Gastrocnemius medialis (tissue), 4 donors: ENCODE measurements at regions not wholly inside any gene's neighbourhood (a gene's known extent, or its start where the extent isn't known, plus 50 kb on each side); places are given as distances from the start of the nearest gene placed in this dataset.

Source experiments
- ATAC-seq, 2 donors: fragments of 150-250 bp; one replicate each; pipeline ENCODE4 v1.9.1; 2016
- DNase-seq, 2 donors: peaks; one replicate each; pipeline ENCODE4 v3.0.0-alpha.2; 2019
- H3K27ac ChIP-seq, 4 donors: fragments of 200-600 bp; sonication (generic); 1 replicate in 1 of 4; 2 replicates in 3 of 4; pipeline ENCODE4 v1.5.1; 2016 to 2018; ENCODE audit warnings: mild to moderate bottlenecking in 2 of 4, moderate library complexity in 1 of 4
- H3K27me3 ChIP-seq, 3 donors: fragments of 200-600 bp; sonication (generic) in 2 of 3; 1 replicate in 1 of 3; 2 replicates in 2 of 3; pipeline versions ENCODE4 v1.5.1 to v1.6.0; 2016 to 2019; ENCODE audit warnings: mild to moderate bottlenecking in 1 of 3, moderate library complexity in 1 of 3
- H3K36me3 ChIP-seq, 2 donors: fragments of 200-600 bp; sonication (generic) in 1 of 2; one replicate each; pipeline ENCODE4 v1.5.1; 2017 to 2018
- H3K4me1 ChIP-seq, 2 donors: fragments of 200-600 bp; sonication (generic) in 1 of 2; one replicate each; pipeline ENCODE4 v1.5.1; 2016 to 2017; ENCODE audit warnings: mild to moderate bottlenecking in 2 of 2
- H3K4me3 ChIP-seq, 4 donors: fragments of 200-600 bp; sonication (generic) in 3 of 4; 1 replicate in 1 of 4; 2 replicates in 3 of 4; pipeline ENCODE4 v1.5.1; 2016 to 2019; ENCODE audit warnings: mild to moderate bottlenecking in 2 of 4
- H3K9me3 ChIP-seq, 3 donors: fragments of 200-600 bp; sonication (generic) in 2 of 3; 1 replicate in 1 of 3; 2 replicates in 2 of 3; pipeline ENCODE4 v1.5.1; 2016 to 2019
- CTCF ChIP-seq, 5 experiments: fragments of 450-650 bp in 3 of 5; fragments of 200-600 bp in 2 of 5; sonication (generic) in 2 of 5; IDR thresholded peaks in 4 of 5; conservative IDR thresholded peaks in 1 of 5; 1 replicate in 4 of 5; 2 replicates in 1 of 5; pipeline ENCODE4 v1.5.1; 2016 to 2019; ENCODE audit warnings: antibody characterized with exemption in 5 of 5, mild to moderate bottlenecking in 3 of 5, moderate library complexity in 3 of 5
- POLR2A ChIP-seq, 2 donors: fragments of 450-650 bp; IDR thresholded peaks; one replicate each; pipeline ENCODE4 v1.6.1; 2017; ENCODE audit warnings: antibody characterized with exemption in 2 of 2, mild to moderate bottlenecking in 2 of 2, moderate library complexity in 2 of 2
- in situ Hi-C, 4 donors: fragments of 200-750 bp; cut with MboI; loops; one replicate each; pipeline versions ENCODE4 v1.15.0 to v1.8.0; 2017; ENCODE audit warnings: low sequenced_read_pairs in 4 of 4
- intact Hi-C: fragments of 100-400 bp; cut with DNase I; formaldehyde crosslinking; loops from one replicate; pipeline ENCODE4 v1.15.1; 2023; ENCODE audit warnings: low total_unique reads

GRCh38 chr6:44508646-44509045, 121.1 kb downstream of the CDC5L start:
- in situ Hi-C loops, result no loop called here
- TF ChIP-seq POLR2A (IDR thresholded peaks at IDR 0.05) (no peak), CTCF (IDR thresholded peaks at IDR 0.05 in 4 of 5, conservative IDR thresholded peaks at IDR 0.05 in 1 of 5) (no peak)
- Histone ChIP-seq H3K27me3 (no peaks in the 10 kb centered on the region), H3K4me1 (no peaks in the 10 kb centered on the region), H3K36me3 (no peaks in the 10 kb centered on the region), H3K4me3 (no peak overlapping the region), H3K27ac (no peak overlapping the region), H3K9me3 (no peaks in the 10 kb centered on the region)
- DNase-seq, result no peak
- intact Hi-C loops, result no loop called here
- no peak for ATAC-seq

GRCh38 chr6:44511126-44511525, 123.6 kb downstream of the CDC5L start:
- DNase-seq (no peak), ATAC-seq (no peak)
- H3K27me3 ChIP-seq, result no peaks in the 10 kb centered on the region
- in situ Hi-C loops (no loop called here), intact Hi-C loops (no loop called here)
- no peaks in the 10 kb centered on the region for H3K9me3 ChIP-seq
- TF ChIP-seq CTCF (IDR thresholded peaks at IDR 0.05 in 4 of 5, conservative IDR thresholded peaks at IDR 0.05 in 1 of 5), result no peak
- no peak for TF ChIP-seq POLR2A (IDR thresholded peaks at IDR 0.05)
- no peak overlapping the region for H3K4me3 ChIP-seq
- H3K27ac ChIP-seq, result no peak overlapping the region
- H3K36me3 ChIP-seq, result no peaks in the 10 kb centered on the region
- no peaks in the 10 kb centered on the region for H3K4me1 ChIP-seq

GRCh38 chr6:44512868-44513741, 125.6 kb downstream of the CDC5L start:
- intact Hi-C loops (no loop called here), in situ Hi-C loops (no loop called here)
- Histone ChIP-seq H3K36me3 (no peaks in the 10 kb centered on the region), H3K4me3 (no peak overlapping the region), H3K4me1 (no peaks in the 10 kb centered on the region), H3K9me3 (peaks cover 0 to 6% (median 0%) of the 10 kb centered on the region in 3 donors), H3K27ac (no peak overlapping the region), H3K27me3 (no peaks in the 10 kb centered on the region)
- TF ChIP-seq CTCF (IDR thresholded peaks at IDR 0.05 in 4 of 5, conservative IDR thresholded peaks at IDR 0.05 in 1 of 5) (no peak), POLR2A (IDR thresholded peaks at IDR 0.05) (no peak)
- no peak for DNase-seq
- ATAC-seq, result peak in 1 of 2 donors; percentile 33

GRCh38 chr6:44514085-44514484, 126.6 kb downstream of the CDC5L start:
- no peaks in the 10 kb centered on the region for H3K36me3 ChIP-seq
- no peak for DNase-seq
- no peaks in the 10 kb centered on the region for H3K27me3 ChIP-seq
- no peak overlapping the region for H3K27ac ChIP-seq
- in situ Hi-C loops (no loop called here), intact Hi-C loops (no loop called here)
- H3K4me1 ChIP-seq, result no peaks in the 10 kb centered on the region
- H3K9me3 ChIP-seq, result peaks cover 0 to 6% (median 0%) of the 10 kb centered on the region in 3 donors
- ATAC-seq, result no peak
- no peak overlapping the region for H3K4me3 ChIP-seq
- TF ChIP-seq POLR2A (IDR thresholded peaks at IDR 0.05) (no peak), CTCF (IDR thresholded peaks at IDR 0.05 in 4 of 5, conservative IDR thresholded peaks at IDR 0.05 in 1 of 5) (no peak)
